Gastroesophageal sphincter (tissue), 4 donors: ENCODE measurements at regions not wholly inside any gene's neighbourhood (a gene's known extent, or its start where the extent isn't known, plus 50 kb on each side); places are given as distances from the start of the nearest gene placed in this dataset.

Experiments
- ATAC-seq: fragments of 150-250 bp; one replicate; pipeline ENCODE4 v1.9.1; 2016; ENCODE audit warnings: mild to moderate bottlenecking, moderate library complexity
- H3K27ac ChIP-seq, 4 donors: fragments of 200-600 bp; sonication (generic) in 3 of 4; 1 replicate in 3 of 4; 2 replicates in 1 of 4; pipeline ENCODE4 v1.5.1; 2016 to 2019
- H3K27me3 ChIP-seq: fragments of 200-600 bp; sonication (generic); one replicate; pipeline ENCODE4 v1.5.1; 2019
- H3K36me3 ChIP-seq, 2 donors: fragments of 200-600 bp; sonication (generic); one replicate each; pipeline ENCODE4 v1.5.1; 2019; ENCODE audit warnings: control low read depth in 1 of 2
- H3K4me1 ChIP-seq, 3 donors: fragments of 200-600 bp; sonication (generic); 1 replicate in 2 of 3; 2 replicates in 1 of 3; pipeline ENCODE4 v1.5.1; 2016 to 2019; ENCODE audit warnings: control low read depth in 2 of 3
- H3K4me3 ChIP-seq, 2 donors: fragments of 200-600 bp; sonication (generic); one replicate each; pipeline ENCODE4 v1.5.1; 2019; ENCODE audit warnings: mild to moderate bottlenecking in 1 of 2, moderate library complexity in 1 of 2
- H3K9me3 ChIP-seq, 3 donors: fragments of 200-600 bp; sonication (generic); one replicate each; pipeline ENCODE4 v1.5.1; 2017 to 2019; ENCODE audit warnings: control low read depth in 2 of 3
- EP300 ChIP-seq: sonication (generic); formaldehyde crosslinking; IDR thresholded peaks from one replicate; pipeline ENCODE4 v1.6.1; 2017; ENCODE audit warnings: antibody characterized with exemption, mild to moderate bottlenecking
- POLR2A ChIP-seq, 2 donors: fragments of 450-650 bp; IDR thresholded peaks; one replicate each; pipeline ENCODE4 v1.6.1; 2017; ENCODE audit warnings: antibody characterized with exemption in 2 of 2, mild to moderate bottlenecking in 2 of 2, moderate library complexity in 1 of 2
- POLR2AphosphoS5 ChIP-seq: sonication (generic); formaldehyde crosslinking; IDR thresholded peaks from one replicate; pipeline ENCODE4 v1.6.1; 2017; ENCODE audit warnings: antibody characterized with exemption
- WGBS, 2 donors: methylation state at CpG; one replicate each; pipeline ENCODE4 v1.1.5; 2018; ENCODE audit warnings: low coverage in 1 of 2; 5-methylcytosine and 5-hydroxymethylcytosine counted together
- TF ChIP-seq, protein P1 (sequence below), 4 experiments: fragments of 200-600 bp in 2 of 4; fragments of 450-650 bp in 2 of 4; sonication (generic) in 1 of 4; IDR thresholded peaks; one replicate each; pipeline ENCODE4 v1.5.1; 2017 to 2019; ENCODE audit warnings: antibody characterized with exemption in 4 of 4, mild to moderate bottlenecking in 2 of 4, moderate library complexity in 2 of 4

DNA sequence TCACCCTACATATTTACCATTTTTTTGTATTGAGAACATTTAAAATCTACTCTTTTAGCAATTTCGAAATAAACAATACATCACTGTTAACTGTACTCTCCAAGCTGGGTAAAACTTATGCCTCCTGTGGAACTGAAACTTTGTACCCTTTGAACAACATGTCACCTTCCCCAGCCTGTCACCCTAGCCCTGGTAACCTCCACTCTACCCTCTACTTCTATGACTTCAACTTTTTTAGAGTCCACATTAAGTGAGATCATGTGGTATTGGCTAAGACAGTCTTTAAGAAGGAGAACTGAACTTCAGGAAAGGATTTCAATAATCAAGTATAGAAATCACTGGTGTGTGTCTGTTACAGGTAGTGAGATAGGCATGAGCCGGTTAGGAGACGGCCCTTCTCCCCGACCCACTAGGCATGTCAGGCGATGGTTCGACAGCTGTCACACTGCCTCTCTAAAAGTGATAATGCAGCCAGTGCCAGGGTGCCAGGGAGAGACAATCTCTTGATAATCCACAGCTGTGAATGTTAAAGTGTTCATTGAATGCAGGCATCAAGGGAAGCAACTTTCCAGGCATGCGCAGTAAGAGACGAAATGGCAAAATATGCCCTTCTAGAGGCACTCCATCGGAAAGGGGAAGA lies 74.6 kb upstream of the RNF152 start:
- no peak overlapping the region for H3K27ac ChIP-seq
- WGBS, 2 donors: 89 to 95% methylated on average over 4 to 9 of the region's 9 CpGs
- no peaks in the 10 kb centered on the region for H3K9me3 ChIP-seq
- TF ChIP-seq EP300 (no peak), POLR2AphosphoS5 (no peak), POLR2A (IDR thresholded peaks at IDR 0.05) (no peak)
- TF ChIP-seq, protein P1, sequence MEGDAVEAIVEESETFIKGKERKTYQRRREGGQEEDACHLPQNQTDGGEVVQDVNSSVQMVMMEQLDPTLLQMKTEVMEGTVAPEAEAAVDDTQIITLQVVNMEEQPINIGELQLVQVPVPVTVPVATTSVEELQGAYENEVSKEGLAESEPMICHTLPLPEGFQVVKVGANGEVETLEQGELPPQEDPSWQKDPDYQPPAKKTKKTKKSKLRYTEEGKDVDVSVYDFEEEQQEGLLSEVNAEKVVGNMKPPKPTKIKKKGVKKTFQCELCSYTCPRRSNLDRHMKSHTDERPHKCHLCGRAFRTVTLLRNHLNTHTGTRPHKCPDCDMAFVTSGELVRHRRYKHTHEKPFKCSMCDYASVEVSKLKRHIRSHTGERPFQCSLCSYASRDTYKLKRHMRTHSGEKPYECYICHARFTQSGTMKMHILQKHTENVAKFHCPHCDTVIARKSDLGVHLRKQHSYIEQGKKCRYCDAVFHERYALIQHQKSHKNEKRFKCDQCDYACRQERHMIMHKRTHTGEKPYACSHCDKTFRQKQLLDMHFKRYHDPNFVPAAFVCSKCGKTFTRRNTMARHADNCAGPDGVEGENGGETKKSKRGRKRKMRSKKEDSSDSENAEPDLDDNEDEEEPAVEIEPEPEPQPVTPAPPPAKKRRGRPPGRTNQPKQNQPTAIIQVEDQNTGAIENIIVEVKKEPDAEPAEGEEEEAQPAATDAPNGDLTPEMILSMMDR (IDR thresholded peaks at IDR 0.05): no peak
- H3K36me3 ChIP-seq: no peaks in the 10 kb centered on the region
- H3K4me1 ChIP-seq: peaks cover 0 to 18% (median 0%) of the 10 kb centered on the region in 3 donors
- ATAC-seq: no peak
- no peaks in the 10 kb centered on the region for H3K27me3 ChIP-seq
- H3K4me3 ChIP-seq: no peak overlapping the region

DNA sequence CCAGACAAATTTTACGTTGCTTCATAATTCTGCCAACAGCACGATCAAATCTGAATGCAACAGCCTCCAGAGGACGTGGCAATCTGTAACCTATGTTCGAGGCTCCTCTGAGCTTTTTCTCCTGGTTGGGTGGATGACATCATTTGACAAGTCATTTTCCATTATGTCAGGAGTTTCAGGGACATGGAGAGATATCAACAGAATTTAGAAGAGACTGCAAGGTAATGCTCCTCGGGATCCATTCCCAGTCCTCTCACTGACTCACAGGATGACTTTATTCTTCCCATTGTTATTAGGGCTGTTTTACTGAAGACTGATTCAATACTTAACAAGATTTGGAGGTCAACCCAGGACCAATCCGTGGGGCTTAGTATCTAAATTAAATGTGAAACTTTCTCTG lies 72.5 kb upstream of the RNF152 start:
- H3K27ac ChIP-seq: no peak overlapping the region

DNA sequence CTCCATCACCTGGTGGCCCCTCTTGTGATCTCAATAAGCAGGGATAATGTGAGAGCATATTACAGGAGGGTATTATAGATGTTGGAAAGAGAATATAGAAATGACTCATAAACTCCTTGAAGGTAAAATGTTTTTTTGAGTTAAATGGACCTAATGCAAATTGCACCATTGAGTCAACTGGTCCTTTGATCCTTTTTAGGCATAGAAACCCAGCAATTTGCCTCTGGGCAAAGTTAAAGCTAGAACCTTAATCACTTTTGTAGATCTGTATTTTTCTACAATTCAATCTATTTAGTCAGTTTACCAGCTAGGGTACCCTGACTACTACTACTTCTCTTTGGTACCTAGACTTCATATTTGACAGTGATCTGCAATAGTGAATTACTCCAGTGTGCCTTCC lies 71.8 kb upstream of the RNF152 start:
- TF ChIP-seq EP300: no peak
- TF ChIP-seq, protein P1 (IDR thresholded peaks at IDR 0.05): no peak
- no peak for TF ChIP-seq POLR2A (IDR thresholded peaks at IDR 0.05)
- no peak for TF ChIP-seq POLR2AphosphoS5
- Histone ChIP-seq H3K4me1 (peaks cover 0 to 26% (median 0%) of the 10 kb centered on the region in 3 donors), H3K9me3 (no peaks in the 10 kb centered on the region), H3K4me3 (no peak overlapping the region), H3K36me3 (no peaks in the 10 kb centered on the region), H3K27ac (peak overlapping the region in 1 of 4 donors; percentile 39), H3K27me3 (no peaks in the 10 kb centered on the region)
- no peak for ATAC-seq

More for the DNA sequence above, 72.5 kb upstream of the RNF152 start:
- no peak overlapping the region for H3K4me3 ChIP-seq
- peaks cover 0 to 21% (median 0%) of the 10 kb centered on the region in 3 donors for H3K4me1 ChIP-seq
- H3K27me3 ChIP-seq: no peaks in the 10 kb centered on the region
- WGBS, 2 donors: 56 to 91% methylated on average over 6 of the region's 6 CpGs
- no peaks in the 10 kb centered on the region for H3K36me3 ChIP-seq
- TF ChIP-seq, protein P1 (IDR thresholded peaks at IDR 0.05): no peak
- TF ChIP-seq POLR2AphosphoS5 (no peak), EP300 (no peak), POLR2A (IDR thresholded peaks at IDR 0.05) (no peak)
- H3K9me3 ChIP-seq: no peaks in the 10 kb centered on the region
- no peak for ATAC-seq

DNA sequence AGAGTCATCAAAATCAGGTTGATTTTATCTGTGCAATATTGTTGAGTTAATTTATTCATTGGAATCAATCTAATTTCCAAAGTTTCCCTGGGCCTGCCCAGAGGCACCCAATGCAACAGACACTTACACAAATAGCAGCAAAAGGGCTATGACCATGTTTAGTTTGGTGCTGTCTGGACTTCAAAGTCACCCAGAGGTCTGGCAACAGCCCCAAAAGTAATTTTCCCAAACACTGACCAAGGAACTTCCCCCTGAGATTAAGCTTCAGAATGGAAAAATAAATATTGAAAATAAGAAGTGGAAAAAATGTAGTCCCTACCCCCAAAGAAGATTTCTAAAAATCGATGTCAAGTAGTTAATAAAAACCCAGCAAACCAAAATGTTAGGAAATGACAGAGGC lies 70.9 kb upstream of the RNF152 start:
- ATAC-seq: no peak
- TF ChIP-seq POLR2A (IDR thresholded peaks at IDR 0.05) (no peak), EP300 (no peak), POLR2AphosphoS5 (no peak)
- TF ChIP-seq, protein P1 (IDR thresholded peaks at IDR 0.05): no peak
- Histone ChIP-seq H3K4me1 (peaks cover 0 to 33% (median 0%) of the 10 kb centered on the region in 3 donors), H3K27ac (peak overlapping the region in 1 of 4 donors; percentile 39), H3K27me3 (no peaks in the 10 kb centered on the region), H3K9me3 (no peaks in the 10 kb centered on the region), H3K4me3 (no peak overlapping the region), H3K36me3 (no peaks in the 10 kb centered on the region)
- WGBS, 2 donors: 0 to 13% methylated on average over 1 of the region's 1 CpG

DNA sequence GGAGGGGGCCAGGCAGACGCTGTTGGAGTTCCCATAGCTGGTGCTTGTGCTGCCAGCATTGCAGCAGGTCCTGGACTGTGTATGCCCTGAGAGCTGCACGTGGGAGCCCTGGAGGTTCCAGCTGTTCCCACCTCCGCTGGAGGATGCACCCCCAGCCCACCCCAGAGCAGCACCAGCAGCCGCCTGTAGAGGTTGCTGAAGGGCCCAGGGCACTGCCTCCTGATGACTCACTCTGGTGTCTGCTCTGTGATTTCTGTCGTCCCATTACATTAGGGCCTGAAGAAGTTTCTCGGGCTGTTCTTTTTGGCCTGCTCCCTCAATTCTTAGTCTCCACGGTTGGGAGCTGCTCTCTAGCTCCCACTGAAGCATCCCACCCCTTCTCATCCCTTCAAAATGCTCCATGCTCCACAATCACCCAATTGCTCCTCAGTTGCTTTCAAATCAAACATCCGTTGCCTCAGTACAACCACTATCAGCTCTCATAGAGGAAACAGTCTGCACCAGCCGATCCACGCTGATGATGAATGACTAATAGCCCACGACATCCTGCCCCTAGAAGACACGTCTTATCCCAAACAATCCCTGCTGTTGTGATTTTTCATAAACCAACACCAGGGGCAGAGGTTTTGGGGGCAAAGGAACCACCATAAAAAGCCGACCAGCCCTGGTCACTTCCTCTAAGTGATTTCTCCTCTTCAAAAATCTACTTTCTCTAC lies 65.2 kb upstream of the RNF152 start:
- TF ChIP-seq POLR2AphosphoS5: no peak
- no peak for TF ChIP-seq POLR2A (IDR thresholded peaks at IDR 0.05)
- no peak for TF ChIP-seq EP300
- TF ChIP-seq, protein P1 (IDR thresholded peaks at IDR 0.05): no peak
- no peak overlapping the region for H3K27ac ChIP-seq
- ATAC-seq: no peak
- no peaks in the 10 kb centered on the region for H3K9me3 ChIP-seq
- no peak overlapping the region for H3K4me3 ChIP-seq
- no peaks in the 10 kb centered on the region for H3K36me3 ChIP-seq
- peaks cover 0 to 17% (median 0%) of the 10 kb centered on the region in 3 donors for H3K4me1 ChIP-seq
- WGBS, 2 donors: 66 to 80% methylated on average over 7 to 8 of the region's 13 CpGs
- no peaks in the 10 kb centered on the region for H3K27me3 ChIP-seq
